HepG2 (cell line): ENCODE measurements at regions not wholly inside any gene's neighbourhood (a gene's known extent, or its start where the extent isn't known, plus 50 kb on each side); places are given as distances from the start of the nearest gene placed in this dataset.
A peak's percentile ranks its signal among the peaks of the same experiment; 100 is the strongest.

Experiments used
- ATAC-seq: fragments of 200-7000 bp; cut with Tn5 transposase; 3 replicates; pipeline ENCODE4 v1.9.1; 2020; ENCODE audit warnings: mild to moderate bottlenecking, moderate library complexity
- BruUV-seq: library from RNA; stranded (reverse); fragments of 400-500 nt; replicated peaks from 2 replicates; lab custom pipeline; 2021; lab: Mats Ljungman, UMichigan
- CTCF ChIA-PET: fragments of 300-600 bp; formaldehyde crosslinking; extraction: SDS; loops from one replicate; lab custom pipeline; 2021; ENCODE audit warnings: low total read pairs, inconsistent platforms, low intra/inter-chr PET ratio; lab: Yijun Ruan, JAX
- POLR2A ChIA-PET: fragments of 350-600 bp; sonication (Branson Sonifier 250); formaldehyde crosslinking; loops from one replicate; lab custom pipeline; 2020; ENCODE audit warnings: antibody characterized with exemption, inconsistent platforms; lab: Yijun Ruan, JAX
- DNase-seq: peaks from one replicate; pipeline ENCODE4 v3.0.0-alpha.2; 2015; ENCODE audit warnings: low spot score
- FAIRE-seq: peaks from 3 replicates; lab custom pipeline; 2011; peaks lifted over from hg19 to GRCh38; lab: Jason Lieb, UNC
- H2AFZ ChIP-seq: one replicate; pipeline ENCODE4 v1.6.1; 2011; ENCODE audit warnings: low read length, inconsistent platforms
- H3K27ac ChIP-seq: fragments of 300-600 bp; 3 replicates; pipeline ENCODE4 v1.8.0; 2011; ENCODE audit warnings: mixed run types, mild to moderate bottlenecking, mixed read lengths, low read length, inconsistent platforms; ENCODE audit not compliant: insufficient read depth; ENCODE audit errors: extremely low read length
- H3K27me3 ChIP-seq, 2 experiments: fragments of 200-600 bp in 1 of 2; 2 replicates in 1 of 2; 3 replicates in 1 of 2; pipeline versions ENCODE4 v1.6.0 to v1.8.0; 2011; ENCODE audit warnings: low read length in 2 of 2, mild to moderate bottlenecking in 2 of 2, moderate library complexity in 2 of 2, inconsistent platforms in 1 of 2; ENCODE audit not compliant: insufficient read depth in 2 of 2, control insufficient read depth in 1 of 2
- H3K36me3 ChIP-seq, 2 experiments: fragments of 200-600 bp in 1 of 2; replicated peaks in 1 of 2; 2 replicates in 1 of 2; 3 replicates in 1 of 2; pipeline versions ENCODE4 v1.5.1 to v1.8.0; 2011; ENCODE audit warnings: low read length in 2 of 2, inconsistent platforms in 1 of 2; ENCODE audit not compliant: insufficient read depth in 2 of 2, control insufficient read depth in 1 of 2
- H3K4me1 ChIP-seq: 2 replicates; pipeline ENCODE4 v1.5.1; 2012; ENCODE audit warnings: low read length, inconsistent platforms; ENCODE audit not compliant: insufficient read depth
- H3K4me2 ChIP-seq: 2 replicates; pipeline ENCODE4 v1.6.0; 2011; ENCODE audit warnings: low read depth, low read length, inconsistent platforms
- H3K4me3 ChIP-seq, 3 experiments: fragments of 200-600 bp in 1 of 3; sonication (generic), shearing (Covaris generic) in 1 of 3; replicated peaks in 1 of 3; 2 replicates each; pipeline ENCODE4 v1.5.1; 2011 to 2016; ENCODE audit warnings: low read length in 3 of 3, inconsistent platforms in 2 of 3, low read depth in 2 of 3, mild to moderate bottlenecking in 2 of 3, control low read depth in 1 of 3, mixed read lengths in 1 of 3; ENCODE audit not compliant: insufficient read depth in 1 of 3
- H3K79me2 ChIP-seq: one replicate; pipeline ENCODE4 v1.6.1; 2011; ENCODE audit warnings: low read length, inconsistent platforms; ENCODE audit not compliant: insufficient read depth
- H3K9ac ChIP-seq: 2 replicates; pipeline ENCODE4 v1.6.0; 2011; ENCODE audit warnings: mild to moderate bottlenecking, low read depth, low read length, inconsistent platforms; ENCODE audit not compliant: insufficient read depth
- H3K9me3 ChIP-seq: 2 replicates; pipeline ENCODE4 v1.5.1; 2012; ENCODE audit warnings: mild to moderate bottlenecking, low read length
- H4K20me1 ChIP-seq: 2 replicates; pipeline ENCODE4 v1.6.0; 2011; ENCODE audit warnings: inconsistent platforms, mild to moderate bottlenecking, low read length, moderate library complexity; ENCODE audit not compliant: insufficient read depth
- ATF7 ChIP-seq, 2 experiments: fragments of 450-650 bp in 1 of 2; sonication (generic) in 1 of 2; formaldehyde crosslinking in 1 of 2; IDR thresholded peaks; 2 replicates each; pipeline versions ENCODE4 v1.4.0 to v1.6.1; 2016 to 2020; ENCODE audit warnings: antibody characterized with exemption in 1 of 2, mild to moderate bottlenecking in 1 of 2, missing genetic modification reagents in 1 of 2
- CBX1 ChIP-seq: IDR thresholded peaks from one replicate; pipeline ENCODE4 v1.6.1; 2016; ENCODE audit warnings: antibody characterized with exemption, low read depth
- ELF3 ChIP-seq: IDR thresholded peaks from 2 replicates; pipeline ENCODE4 v1.6.1; 2016; ENCODE audit warnings: missing genetic modification reagents, missing compliant biosample characterization
- IKZF1 ChIP-seq: fragments of 450-650 bp; IDR thresholded peaks from 2 replicates; pipeline ENCODE4 v1.7.1; 2016
- KDM2A ChIP-seq: sonication (generic); formaldehyde crosslinking; IDR thresholded peaks from 2 replicates; pipeline ENCODE4 v1.4.0; 2020; ENCODE audit warnings: low read depth, missing genetic modification reagents, borderline replicate concordance
- NFYC ChIP-seq: IDR thresholded peaks from 2 replicates; pipeline ENCODE4 v1.6.1; 2016; ENCODE audit warnings: missing genetic modification reagents, missing compliant biosample characterization
- NR2C2 ChIP-seq: sonication (generic); formaldehyde crosslinking; IDR thresholded peaks from 2 replicates; pipeline ENCODE4 v1.4.0; 2020; ENCODE audit warnings: missing genetic modification reagents, mild to moderate bottlenecking, moderate library complexity, borderline replicate concordance
- REXO4 ChIP-seq: sonication (generic); formaldehyde crosslinking; IDR thresholded peaks from 2 replicates; pipeline ENCODE4 v1.8.0; 2022; ENCODE audit warnings: missing genetic modification reagents, mild to moderate bottlenecking, borderline replicate concordance
- SRSF4 ChIP-seq: fragments of 200-400 bp; formaldehyde crosslinking; IDR thresholded peaks from one replicate; pipeline ENCODE4 v1.6.1; 2018; ENCODE audit warnings: mild to moderate bottlenecking, low read depth, low read length, moderate library complexity; ENCODE audit not compliant: poor library complexity, severe bottlenecking
- SRY ChIP-seq: sonication (generic); formaldehyde crosslinking; IDR thresholded peaks from 2 replicates; pipeline ENCODE4 v1.8.0; 2022; ENCODE audit warnings: mild to moderate bottlenecking, missing genetic modification reagents
- ZNF33A ChIP-seq: sonication (generic); formaldehyde crosslinking; IDR thresholded peaks from 2 replicates; pipeline ENCODE4 v1.5.1; 2020; ENCODE audit warnings: missing genetic modification reagents, mild to moderate bottlenecking, moderate library complexity, borderline replicate concordance
- WGBS: methylation state at CpG from one replicate; pipeline ENCODE4 v1.1.6; 2017; ENCODE audit warnings: low lambda C conversion rate; 5-methylcytosine and 5-hydroxymethylcytosine counted together
- in situ Hi-C: cut with HindIII; loops from 2 replicates; pipeline ENCODE4 v1.10.0; 2017; ENCODE audit warnings: low pct_unique_long_range_greater_than_20kb; ENCODE audit not compliant: extremely low pct_ligation_motif_present
- intact Hi-C: fragments of 100-400 bp; cut with micrococcal nuclease; formaldehyde crosslinking; loops from one replicate; pipeline ENCODE4 v1.10.0; 2022; ENCODE audit not compliant: unreplicated experiment
- TF ChIP-seq, protein P1 (sequence below): sonication (generic); formaldehyde crosslinking; IDR thresholded peaks from 2 replicates; pipeline ENCODE4 v1.8.1; 2023; ENCODE audit warnings: mild to moderate bottlenecking, missing genetic modification reagents
- TF ChIP-seq, protein P2 (sequence below): fragments of 450-650 bp; IDR thresholded peaks from 2 replicates; pipeline ENCODE4 v1.6.1; 2017; ENCODE audit warnings: mild to moderate bottlenecking

DNA sequence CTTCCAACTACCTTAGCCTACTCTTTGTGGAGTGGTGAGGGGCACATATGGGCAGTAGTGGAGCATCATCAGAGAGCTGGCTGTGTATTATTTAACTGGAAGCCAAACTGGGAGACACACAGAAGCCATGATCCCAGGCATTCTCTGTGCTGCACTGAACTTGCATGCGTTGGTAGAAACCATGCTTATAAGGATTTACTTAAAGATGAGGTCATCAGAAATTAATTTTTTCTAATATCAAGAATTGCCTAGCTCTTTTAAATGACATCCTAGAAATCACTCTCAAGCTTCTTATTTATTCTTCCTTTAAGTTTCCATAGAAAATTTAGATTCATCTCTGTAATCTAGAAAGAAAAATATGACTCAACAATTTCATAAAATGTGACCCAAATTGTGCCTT is 136.2 kb downstream of the KCNK1 start:
- in situ Hi-C loops, result no loop called here
- CTCF ChIA-PET, result no interaction called here
- DNase-seq, result no peak

DNA sequence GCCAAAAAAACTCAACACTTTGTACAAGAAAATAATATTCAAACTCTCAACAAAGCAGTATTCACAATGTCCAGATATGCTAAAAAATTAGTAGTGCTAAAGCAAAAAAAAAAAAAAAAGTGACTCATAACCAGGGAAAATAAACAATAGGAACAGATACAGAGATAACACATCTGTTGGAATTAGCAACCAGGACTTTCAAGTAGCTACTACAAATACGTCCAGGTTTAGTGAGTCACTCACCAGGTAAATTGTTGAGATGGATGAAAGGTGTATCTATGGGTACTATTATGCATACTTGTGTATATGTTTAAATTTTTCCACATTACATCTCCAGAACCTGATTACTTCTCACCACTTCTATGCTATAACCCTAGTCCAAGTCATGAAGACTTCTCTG is 144.8 kb upstream of the SLC35F3 start:
- Histone ChIP-seq H3K4me1 (no peaks in the 10 kb centered on the region), H3K4me3 (no peak overlapping the region), H2AFZ (no peak overlapping the region), H3K9ac (no peak overlapping the region), H3K79me2 (no peaks in the 10 kb centered on the region), H4K20me1 (no peaks in the 10 kb centered on the region), H3K27me3 (no peaks in the 10 kb centered on the region; a peak in 1 of 5 replicates), H3K27ac (no peak overlapping the region), H3K36me3 (no peaks in the 10 kb centered on the region), H3K4me2 (no peak overlapping the region), H3K9me3 (no peaks in the 10 kb centered on the region)
- in situ Hi-C loops, result no loop called here
- ATAC-seq (no peak), DNase-seq (no peak), FAIRE-seq (no peak)
- ChIA-PET POLR2A (no interaction called here), CTCF (no interaction called here)
- BruUV-seq, result no TSS peak
- 0% methylated on average over 1 of the region's 1 CpG for WGBS
- intact Hi-C loops, result no loop called here
- TF ChIP-seq ELF3 (CRISPR knock-in tag) (no peak), REXO4 (CRISPR knock-in tag) (no peak), ZNF33A (CRISPR knock-in tag) (no peak), IKZF1 (no peak), SRY (no peak), KDM2A (CRISPR knock-in tag) (no peak), CBX1 (no peak), NR2C2 (CRISPR knock-in tag) (no peak)
- TF ChIP-seq, protein P1, sequence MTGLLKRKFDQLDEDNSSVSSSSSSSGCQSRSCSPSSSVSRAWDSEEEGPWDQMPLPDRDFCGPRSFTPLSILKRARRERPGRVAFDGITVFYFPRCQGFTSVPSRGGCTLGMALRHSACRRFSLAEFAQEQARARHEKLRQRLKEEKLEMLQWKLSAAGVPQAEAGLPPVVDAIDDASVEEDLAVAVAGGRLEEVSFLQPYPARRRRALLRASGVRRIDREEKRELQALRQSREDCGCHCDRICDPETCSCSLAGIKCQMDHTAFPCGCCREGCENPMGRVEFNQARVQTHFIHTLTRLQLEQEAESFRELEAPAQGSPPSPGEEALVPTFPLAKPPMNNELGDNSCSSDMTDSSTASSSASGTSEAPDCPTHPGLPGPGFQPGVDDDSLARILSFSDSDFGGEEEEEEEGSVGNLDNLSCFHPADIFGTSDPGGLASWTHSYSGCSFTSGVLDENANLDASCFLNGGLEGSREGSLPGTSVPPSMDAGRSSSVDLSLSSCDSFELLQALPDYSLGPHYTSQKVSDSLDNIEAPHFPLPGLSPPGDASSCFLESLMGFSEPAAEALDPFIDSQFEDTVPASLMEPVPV (CRISPR knock-in tag), result no peak
- TF ChIP-seq, protein P2, sequence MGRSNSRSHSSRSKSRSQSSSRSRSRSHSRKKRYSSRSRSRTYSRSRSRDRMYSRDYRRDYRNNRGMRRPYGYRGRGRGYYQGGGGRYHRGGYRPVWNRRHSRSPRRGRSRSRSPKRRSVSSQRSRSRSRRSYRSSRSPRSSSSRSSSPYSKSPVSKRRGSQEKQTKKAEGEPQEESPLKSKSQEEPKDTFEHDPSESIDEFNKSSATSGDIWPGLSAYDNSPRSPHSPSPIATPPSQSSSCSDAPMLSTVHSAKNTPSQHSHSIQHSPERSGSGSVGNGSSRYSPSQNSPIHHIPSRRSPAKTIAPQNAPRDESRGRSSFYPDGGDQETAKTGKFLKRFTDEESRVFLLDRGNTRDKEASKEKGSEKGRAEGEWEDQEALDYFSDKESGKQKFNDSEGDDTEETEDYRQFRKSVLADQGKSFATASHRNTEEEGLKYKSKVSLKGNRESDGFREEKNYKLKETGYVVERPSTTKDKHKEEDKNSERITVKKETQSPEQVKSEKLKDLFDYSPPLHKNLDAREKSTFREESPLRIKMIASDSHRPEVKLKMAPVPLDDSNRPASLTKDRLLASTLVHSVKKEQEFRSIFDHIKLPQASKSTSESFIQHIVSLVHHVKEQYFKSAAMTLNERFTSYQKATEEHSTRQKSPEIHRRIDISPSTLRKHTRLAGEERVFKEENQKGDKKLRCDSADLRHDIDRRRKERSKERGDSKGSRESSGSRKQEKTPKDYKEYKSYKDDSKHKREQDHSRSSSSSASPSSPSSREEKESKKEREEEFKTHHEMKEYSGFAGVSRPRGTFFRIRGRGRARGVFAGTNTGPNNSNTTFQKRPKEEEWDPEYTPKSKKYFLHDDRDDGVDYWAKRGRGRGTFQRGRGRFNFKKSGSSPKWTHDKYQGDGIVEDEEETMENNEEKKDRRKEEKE, result no peak

More for the DNA sequence above, 136.2 kb downstream of the KCNK1 start:
- Histone ChIP-seq H3K4me1 (no peaks in the 10 kb centered on the region), H3K79me2 (no peaks in the 10 kb centered on the region), H3K27me3 (no peaks in the 10 kb centered on the region), H3K4me3 (no peak overlapping the region), H2AFZ (no peak overlapping the region), H3K4me2 (no peak overlapping the region), H3K9ac (no peak overlapping the region), H4K20me1 (no peaks in the 10 kb centered on the region), H3K9me3 (no peaks in the 10 kb centered on the region; the same call in 1 of the 2 replicates), H3K27ac (no peak overlapping the region), H3K36me3 (no peaks in the 10 kb centered on the region)
- BruUV-seq, result no TSS peak
- POLR2A ChIA-PET, result no interaction called here
- no peak for FAIRE-seq
- no peak for TF ChIP-seq NFYC
- TF ChIP-seq ATF7 (IDR thresholded peaks at IDR 0.05), result peak; percentile 67
- TF ChIP-seq ATF7 (CRISPR knock-in tag; IDR thresholded peaks at IDR 0.05), result no peak
- TF ChIP-seq SRSF4, result no peak
- intact Hi-C loops, result no loop called here
- WGBS, result 46% methylated on average over 1 of the region's 1 CpG
- no peak for ATAC-seq
